ENCODE measurements at regions not wholly inside any gene's neighbourhood (a gene's known extent, or its start where the extent isn't known, plus 50 kb on each side); places are given as distances from the start of the nearest gene placed in this dataset.
A peak's percentile ranks its signal among the peaks of the same experiment; 100 is the strongest.
"Not testable (repeated sequence)": the region's sequence is repeated elsewhere in the genome, so short reads cannot be mapped to it uniquely, and the experiment has no call there.

DNA sequence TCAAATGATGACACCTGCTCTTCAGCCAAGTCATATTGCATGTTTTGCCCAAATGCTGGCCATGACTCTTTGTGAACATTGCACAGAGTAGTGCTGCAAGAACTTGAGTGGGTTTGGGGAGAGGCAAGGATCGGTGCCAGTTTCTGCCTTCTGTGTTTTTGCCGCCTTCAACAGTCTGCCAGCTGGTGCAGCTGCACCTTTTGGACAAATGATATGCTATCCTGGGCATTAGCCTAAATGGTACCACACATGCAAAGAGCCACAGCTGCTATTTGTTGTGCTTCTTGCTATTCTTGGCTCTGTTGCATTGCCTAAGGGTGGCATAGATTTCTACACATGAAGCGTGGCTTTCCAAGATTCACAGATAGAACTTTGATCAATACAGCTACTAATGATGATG, 189.0 kb upstream of the CCN2 start:
- DNase-seq (ENCODE audit: low spot score) = no peak

DNA sequence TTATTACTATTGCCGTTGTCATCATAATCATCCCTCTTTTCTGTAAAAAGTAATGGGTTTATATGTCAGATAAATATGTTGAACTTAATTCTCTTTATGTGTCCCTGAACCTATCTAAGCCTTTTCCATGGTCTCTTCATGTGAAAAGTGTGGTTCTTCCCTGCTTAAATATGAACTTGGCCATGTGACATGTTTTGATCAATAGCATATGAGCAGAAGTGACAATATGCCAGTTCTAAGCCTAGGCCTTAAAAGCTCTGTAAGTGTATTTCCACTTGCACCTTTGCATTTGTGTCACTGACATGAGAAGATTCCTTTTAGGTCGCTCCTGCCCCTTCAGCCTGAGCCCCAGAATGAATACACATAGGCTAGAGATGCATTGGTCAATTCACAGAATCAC, 188.4 kb upstream of the CCN2 start:
- no peak for DNase-seq (ENCODE audit: low spot score)

DNA sequence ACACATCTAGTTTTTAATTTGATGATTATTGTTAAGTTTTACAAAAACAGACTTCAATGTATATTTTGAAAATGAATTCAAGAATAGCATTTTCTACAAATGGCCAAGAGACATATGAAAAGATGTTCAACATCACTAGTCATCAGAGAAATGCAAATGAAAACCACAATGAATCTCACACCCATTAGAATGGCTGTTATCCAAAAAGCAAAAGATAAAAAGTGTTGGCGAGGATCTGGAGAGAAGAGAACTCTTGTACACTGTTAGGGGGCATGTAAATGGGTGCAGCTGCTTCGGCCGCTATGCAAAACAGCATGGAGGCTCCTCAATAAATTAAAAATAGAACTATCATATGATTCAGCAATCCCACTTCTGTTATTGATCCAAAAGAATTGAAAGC, 185.8 kb upstream of the CCN2 start:
- no peak for DNase-seq (ENCODE audit: low spot score)

DNA sequence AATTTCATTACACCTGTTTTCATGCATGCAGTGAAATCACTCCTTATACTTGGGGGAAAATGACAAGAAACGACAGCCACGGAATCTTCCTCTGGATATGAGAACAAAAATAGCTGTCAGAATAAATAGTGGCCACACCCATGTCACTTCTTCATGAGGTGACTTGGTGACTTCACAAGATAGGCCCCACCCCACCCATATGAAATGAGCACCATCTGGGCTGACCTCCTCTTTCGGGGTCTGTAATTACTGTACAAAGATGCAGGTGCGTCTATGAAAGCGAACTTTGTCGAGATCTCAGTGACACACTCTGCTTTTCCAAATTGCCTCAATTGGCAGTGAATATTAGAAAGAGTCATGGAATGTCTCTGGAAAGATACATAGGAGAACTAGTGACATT, 184.2 kb upstream of the CCN2 start:
- no peak for DNase-seq (ENCODE audit: low spot score)

DNA sequence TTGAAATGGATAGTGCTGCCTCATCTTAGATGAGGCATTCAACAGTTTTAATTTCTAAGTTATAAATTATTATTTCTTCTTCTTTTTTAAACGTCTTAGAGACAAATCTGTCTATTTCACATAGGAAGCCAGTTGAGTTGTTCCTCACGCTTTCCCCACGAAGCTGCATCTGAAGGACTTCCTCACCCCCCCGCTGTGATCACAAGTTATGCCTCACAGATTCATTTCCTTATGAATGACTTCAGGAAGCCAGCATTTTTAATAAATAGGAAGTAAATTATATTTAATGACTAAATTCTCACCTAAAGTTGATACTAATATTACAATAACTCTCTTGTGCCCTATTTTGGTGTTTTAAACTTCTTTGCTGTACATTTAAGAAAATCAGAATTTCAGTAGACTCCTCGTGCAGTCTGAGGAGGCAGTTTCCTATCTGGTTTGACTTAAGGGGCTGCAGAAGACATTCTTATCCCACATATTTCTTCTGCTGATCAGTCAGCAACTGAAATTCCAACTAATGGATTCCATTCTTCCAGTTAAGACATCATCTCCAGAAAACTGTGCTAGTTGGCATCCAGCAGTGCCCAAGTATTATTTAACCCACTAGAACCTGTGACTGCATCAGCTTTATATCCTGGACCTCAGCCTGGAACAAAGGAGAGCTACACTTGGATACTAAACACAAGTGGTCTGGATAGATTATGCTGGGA, 182.7 kb upstream of the CCN2 start:
- no peak for DNase-seq (ENCODE audit: low spot score)

DNA sequence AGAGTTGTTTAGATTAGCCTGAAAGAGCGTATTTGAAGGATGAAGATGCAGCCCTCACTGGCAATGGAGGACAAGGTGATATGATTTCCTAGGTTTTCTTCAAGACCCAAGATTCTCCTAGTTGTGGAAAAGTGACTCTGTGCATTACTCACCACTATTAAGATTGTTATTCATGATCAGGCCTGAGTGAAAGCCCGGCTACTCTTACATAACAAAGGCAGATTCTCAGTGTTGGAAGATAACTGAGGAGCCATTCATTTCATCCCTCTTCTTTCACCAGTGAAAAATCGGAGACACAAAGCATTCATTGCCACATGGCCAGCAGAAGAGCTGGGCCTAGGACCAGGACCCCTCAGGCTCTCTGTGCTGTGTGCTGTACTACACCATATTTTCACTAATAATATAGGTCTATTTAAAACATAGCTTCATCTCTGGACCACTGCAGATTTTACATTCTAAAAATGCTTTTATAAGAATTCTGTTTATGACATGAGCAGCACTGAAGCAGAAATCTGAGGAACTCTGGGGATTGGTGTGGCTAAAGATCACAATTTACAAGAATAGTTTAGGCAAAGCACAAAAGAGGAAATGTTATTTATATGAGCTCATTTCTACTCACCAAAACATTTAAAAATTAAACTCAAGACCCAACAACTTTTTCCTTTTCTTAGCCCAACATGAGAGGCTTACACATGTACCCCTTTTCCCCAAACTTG, 181.9 kb upstream of the CCN2 start:
- no peak for DNase-seq (ENCODE audit: low spot score)

DNA sequence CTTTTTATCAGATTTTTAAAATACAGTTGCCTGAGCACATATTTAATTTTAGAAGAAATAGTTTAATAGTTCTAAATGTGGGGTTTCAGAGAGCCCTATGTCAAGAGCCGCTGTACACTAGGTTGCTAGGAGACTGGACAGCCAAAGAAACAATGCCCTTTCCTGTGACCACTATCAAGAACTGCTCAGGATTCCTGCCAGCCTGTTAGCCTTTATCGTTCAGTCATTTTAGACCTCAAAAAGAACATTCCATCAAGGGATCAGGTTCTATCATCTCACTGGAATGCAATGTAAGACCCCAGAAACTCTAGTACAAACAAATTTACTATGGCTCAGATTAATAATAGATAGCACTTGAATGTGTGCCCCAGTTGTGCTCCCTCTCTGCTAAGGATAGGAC, 181.2 kb upstream of the CCN2 start:
- no peak for DNase-seq (ENCODE audit: low spot score)

DNA sequence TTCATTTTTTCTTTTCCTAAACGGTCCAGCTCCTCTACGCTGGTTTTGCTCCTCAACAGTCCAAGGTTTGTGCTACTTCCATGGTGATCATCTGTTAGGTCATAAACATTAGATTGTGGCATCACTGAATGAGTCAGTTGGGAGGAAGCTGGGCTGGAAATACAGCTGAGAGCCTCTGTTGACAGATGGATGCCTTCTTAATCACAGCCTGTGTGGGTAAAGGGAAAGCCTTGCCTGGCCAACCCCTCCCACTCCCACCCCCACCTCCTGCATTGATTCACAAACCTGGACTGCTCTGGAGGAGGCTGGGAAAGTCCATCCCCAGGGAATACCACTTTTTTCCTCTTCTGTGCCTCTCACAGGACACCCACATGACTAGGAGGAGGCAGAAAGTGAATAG, 180.6 kb upstream of the CCN2 start:
- DNase-seq (ENCODE audit: low spot score) = no peak

DNA sequence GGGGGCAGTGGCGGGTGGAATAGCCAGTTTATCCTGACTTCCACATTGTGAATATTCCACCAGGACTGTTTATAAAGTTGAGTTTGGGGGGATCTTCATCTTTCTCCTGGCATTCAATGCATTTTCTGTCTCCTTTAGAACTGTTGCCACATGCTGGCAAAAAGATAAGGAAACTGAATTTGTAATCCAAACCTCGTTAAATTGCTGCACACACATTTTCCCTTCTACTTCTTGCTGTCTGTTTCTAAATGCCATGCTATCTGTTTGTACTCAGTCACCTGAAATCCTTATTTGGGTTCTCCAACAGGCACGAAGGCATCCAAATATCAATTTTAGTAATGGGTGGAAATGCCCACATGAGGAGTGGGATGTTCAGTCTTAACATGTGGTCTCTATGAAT, 180.2 kb upstream of the CCN2 start:
- no peak for DNase-seq (ENCODE audit: low spot score)

DNA sequence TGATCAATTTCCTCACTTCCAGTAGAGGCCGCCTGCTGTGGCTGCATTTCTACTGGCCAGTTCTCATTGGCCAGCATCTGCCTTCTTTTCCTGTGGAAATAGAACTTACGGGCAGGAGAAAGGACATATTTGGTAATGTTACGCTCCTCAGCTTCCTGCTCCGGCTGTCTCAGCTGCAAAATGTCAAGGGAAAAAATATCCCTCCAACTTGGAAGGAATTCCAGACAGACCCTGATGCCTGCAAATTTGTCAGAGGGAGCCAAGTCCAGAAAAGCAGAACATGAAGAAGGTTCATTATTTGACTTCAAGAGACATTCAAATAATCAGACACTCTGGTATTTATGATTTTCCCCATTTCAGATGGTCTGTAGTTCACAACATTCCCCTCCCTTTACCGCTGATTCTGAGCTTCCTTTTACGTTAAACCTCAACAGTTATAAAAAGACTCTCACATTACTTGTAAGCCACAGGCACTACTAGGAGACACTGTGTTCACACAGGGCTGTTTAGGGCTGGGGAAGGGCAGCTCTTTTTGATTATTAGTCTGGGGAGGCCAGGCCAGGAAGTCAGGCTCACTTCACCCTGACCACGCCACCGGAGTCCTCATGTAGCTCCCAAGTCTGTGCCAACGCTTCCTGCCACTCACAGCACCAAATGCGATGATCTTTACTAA, 179.6 kb upstream of the CCN2 start:
- no peak for DNase-seq (ENCODE audit: low spot score)

DNA sequence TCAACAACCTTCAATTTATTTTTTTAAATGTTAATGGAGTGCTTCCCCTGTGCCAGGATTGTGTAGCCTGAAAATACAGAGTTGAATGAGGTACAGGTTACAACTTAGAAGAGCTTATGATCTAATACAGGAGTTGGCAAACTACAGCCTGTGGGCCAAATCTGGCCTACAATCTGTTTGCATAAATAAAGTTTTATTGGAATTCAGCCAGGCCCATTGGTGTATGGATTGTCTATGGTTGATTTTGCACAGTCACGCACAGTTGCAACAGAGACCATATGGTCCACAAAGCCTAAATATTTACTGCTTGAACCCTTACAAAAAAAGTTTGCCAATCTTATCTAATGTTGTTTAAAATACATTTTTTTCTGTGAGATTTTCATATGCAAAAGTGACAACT, 177.3 kb upstream of the CCN2 start:
- DNase-seq (ENCODE audit: low spot score) = no peak

DNA sequence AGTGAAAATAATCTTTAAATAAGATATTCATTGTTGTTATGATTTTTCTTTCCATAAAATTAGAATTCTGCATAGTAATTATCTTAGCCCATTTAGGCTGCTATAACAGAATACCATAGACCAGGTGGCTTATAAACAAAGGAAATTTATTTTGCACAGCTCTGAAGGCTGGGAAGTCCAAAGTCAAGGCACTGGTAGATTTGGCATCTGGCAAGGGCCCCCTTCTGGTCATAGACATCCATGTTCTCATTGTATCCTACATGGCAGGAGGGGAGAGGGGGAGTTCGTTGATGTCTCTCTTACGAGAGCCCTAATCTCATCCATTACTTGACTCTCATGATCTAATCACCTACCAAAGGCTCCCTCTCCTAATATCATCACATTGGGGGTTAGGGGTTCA, 175.0 kb upstream of the CCN2 start:
- no peak for DNase-seq (ENCODE audit: low spot score)

DNA sequence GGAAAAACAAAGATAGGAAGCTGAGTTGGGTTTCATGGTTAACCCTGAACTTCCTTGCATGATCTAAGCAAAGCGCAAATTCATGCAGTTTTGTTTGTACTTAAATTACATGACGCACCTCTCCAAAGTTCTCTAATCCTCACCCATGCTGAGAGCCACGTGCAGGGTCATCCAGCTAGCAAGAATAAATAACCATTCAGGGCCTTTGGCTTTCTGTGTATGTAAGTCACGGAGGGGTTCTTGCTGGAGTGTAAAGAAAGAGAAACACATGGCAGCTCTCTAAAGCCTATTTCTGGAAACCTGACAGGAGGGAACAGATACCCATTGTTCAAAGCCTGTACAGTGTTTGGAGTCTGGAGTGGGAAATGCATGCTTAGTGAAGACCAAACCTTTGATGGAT, 171.7 kb upstream of the CCN2 start:
- DNase-seq (ENCODE audit: low spot score) = peak; percentile 10

DNA sequence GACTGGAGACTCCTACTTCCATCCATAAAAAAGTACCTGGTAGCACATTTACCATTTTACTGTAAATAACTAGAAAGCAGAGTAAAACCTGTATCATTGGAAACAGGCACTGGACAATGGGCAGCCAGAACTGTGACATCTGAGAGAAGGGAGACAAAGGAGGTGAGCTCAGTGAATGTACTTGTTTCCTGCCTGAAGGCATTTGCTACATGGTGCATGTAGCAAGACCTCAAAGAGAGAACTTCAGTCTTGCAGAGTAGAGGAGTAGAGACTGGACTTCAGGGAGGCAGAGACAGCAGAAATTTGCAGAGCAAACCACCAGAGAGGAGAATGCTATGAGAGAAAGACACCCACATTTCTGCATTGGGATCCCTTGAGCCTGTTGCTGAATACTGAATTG, 171.0 kb upstream of the CCN2 start:
- no peak for DNase-seq (ENCODE audit: low spot score)

DNA sequence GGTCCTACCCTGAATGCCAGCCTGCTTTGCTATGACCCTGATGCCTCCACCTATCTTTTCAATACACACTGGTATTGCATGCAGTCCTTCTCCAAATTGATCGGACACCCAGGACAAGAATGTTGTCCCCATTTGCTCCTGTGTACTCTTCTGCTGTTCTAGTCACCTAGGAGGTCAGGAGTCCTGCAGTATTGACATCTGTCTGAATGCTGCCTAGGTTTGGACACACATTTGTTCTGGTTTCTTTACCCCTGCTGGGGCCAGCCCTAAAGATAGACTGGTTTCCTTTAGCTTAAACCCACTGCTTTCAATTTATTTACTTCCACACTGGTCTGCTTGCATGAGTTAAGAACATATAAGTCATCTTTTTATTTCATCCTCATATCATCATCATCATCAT, 167.0 kb upstream of the CCN2 start:
- DNase-seq (ENCODE audit: low spot score) = no peak

DNA sequence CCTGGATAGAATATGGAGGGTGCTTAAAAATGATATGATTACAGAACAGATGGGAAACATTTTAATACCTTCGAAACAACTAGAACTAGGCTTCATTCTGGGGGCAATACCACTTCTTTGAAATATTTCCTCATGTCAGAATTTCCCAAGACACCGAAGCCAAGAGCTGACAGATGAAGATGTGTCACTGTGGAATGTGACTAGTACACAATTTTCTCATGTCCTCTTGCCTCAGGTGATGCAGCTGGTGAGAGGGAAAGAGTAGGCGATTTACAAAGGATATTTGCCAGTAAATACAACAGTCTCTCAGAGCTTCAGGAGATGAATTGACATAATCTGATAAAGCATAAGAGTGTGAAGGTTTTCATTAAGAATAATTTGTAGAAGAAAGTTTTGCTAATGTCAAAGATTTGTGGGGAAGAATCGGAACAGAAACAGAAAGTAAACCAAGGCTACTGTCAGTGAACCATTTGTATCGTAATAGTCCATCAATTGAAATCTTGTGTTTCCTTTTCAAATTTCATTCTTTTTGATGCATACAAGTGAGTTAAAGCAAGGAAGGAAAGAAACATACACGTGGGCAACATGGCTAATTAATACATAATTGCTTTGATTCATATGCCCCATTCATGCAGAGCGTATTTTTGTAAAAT, 164.7 kb upstream of the CCN2 start:
- no peak for DNase-seq (ENCODE audit: low spot score)

DNA sequence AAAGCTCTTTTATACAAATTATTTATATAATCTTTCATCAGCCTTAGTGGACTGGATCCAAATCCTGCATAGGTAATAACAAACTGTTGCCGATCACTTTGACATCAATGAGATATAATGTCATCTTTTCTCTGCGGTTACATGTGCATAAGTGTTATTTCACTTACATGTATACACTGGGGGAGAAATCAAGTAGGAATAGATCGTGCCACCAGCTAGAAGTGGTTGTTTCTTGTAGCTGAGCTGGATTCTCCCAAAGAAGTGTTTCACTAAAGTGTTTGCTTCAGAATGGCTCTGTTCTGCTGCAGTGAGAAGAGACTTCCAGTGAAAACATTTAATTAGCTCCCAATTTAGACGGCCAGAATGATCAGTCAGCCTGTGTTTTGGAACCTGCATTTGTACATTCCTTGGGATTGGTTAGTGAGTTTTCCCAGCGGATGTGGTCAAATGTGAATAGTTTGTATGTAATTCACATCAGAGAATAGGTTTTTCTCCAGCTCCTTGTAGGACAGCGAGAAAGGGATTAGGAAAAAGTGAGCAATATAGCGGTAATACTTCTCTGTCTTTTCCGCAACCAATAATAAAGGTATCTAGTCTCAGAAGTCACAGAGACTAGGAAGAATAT, 163.1 kb upstream of the CCN2 start:
- DNase-seq (ENCODE audit: low spot score) = no peak

DNA sequence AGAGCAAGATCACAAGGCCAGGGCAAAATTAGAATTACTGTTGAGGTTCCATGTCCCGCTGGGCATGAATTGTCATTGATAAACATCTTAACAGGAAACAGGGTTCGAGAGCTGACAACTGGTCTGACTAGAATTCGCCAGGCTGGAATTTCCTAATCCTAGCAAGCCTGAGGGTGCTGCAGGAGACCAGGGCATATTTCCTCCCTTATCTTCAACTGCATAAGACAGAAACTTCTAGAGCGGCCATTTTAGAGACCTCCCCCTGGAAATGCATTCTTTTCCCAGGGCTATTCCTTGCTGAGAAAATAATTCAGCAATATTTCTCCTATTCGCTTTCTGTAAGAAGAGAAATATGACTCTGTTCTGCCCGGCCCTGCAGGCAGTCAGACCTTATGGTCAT, 158.6 kb upstream of the CCN2 start:
- DNase-seq (ENCODE audit: low spot score) = not testable (repeated sequence)

DNA sequence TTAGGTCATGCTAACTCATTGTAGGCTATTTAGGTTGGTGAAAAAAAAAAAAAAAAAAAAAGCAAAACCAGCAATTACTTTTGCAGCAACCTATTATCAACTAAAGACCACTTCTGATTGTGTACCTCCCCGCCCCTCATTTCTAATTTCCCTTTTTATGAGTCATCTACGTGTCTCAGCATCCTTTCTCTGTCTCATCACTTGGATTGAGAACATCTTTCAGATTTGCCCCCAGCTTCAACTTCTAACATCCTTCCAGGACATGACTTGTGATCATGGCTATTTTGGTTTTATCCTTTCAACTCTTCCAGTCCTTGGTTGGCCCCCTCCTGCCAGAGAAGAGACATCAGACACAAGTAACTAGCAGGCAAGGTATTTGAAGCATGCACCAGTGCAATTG, 156.7 kb upstream of the CCN2 start:
- no peak for DNase-seq (ENCODE audit: low spot score)

DNA sequence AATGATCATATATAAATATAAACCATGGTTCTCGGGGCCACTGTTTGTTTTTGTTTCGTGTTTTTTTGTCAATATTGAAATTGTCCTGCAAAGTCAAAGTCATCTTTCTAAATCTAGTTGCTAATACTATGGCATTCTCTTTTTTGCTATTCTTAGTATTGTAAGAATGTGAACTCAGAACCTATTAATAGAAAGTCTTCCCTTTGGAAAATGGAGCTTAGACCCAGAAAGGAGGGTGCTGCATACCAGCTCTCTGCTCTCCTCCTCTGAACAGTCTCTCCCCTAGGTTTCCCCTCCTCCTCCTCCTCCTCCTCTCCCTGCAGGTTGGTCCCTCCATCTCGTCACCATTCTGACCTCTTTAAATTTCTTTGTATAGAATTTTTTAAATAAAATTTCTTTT, 150.4 kb upstream of the CCN2 start:
- DNase-seq (ENCODE audit: low spot score) = no peak

DNA sequence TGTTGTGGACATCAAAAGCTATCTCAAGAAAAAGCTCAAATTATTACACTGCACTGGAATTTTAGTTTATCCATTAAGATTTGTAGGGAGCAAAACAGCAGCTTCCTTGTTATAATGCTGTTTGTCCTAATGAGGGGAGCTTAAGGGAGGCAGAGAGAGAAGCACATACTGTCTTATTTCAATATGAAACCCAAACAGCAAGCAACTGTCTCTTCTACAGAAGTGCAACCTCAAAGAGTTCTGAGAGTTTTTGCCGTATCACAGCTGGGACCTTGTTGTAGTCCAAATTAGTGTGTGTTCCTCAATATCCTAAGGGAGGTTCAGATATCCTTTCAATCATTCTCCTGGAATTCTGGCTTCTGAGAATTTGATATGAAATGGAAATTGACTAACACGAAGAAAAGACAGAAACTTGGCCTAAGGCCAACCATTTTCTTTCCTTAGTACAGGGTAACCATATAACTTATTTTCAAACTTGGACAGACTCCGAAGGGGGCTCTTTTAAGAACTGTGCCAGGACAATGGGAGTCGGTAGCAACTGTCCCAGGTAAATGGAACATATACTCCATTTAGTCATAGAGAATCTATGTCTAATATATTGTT, 149.3 kb upstream of the CCN2 start:
- no peak for DNase-seq (ENCODE audit: low spot score)

DNA sequence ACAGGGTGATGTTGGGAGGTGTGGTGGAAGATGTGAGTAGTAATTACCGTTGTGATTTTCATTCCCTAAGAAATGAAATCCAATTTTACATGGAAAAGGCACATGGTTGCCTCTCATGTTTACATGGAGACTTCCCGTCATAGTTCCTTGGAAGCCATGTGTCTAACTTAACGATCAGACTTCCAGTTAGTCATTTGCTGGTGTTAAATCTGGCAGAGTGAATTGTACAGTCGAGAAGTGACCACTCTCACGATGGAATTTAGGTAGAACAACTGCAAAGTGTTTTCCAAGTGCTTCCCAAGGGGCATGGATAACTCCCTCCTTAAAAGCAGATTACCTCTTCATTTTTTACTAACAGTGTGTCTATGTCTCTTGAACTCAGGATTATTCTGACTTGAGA, 145.8 kb upstream of the CCN2 start:
- no peak for DNase-seq (ENCODE audit: low spot score)
